MCF 10A (cell line): ENCODE measurements at regions not wholly inside any gene's neighbourhood (a gene's known extent, or its start where the extent isn't known, plus 50 kb on each side); places are given as distances from the start of the nearest gene placed in this dataset.

Experiments used
- BruUV-seq: library from RNA; stranded (reverse); fragments of 400-500 nt; replicated peaks from 2 replicates; lab custom pipeline; 2021; lab: Mats Ljungman, UMichigan
- CTCF ChIA-PET: fragments of 300-600 bp; sonication (Branson Sonifier 250); formaldehyde crosslinking; extraction: SDS; loops from one replicate; lab custom pipeline; 2021; ENCODE audit warnings: antibody characterized with exemption, inconsistent platforms; lab: Yijun Ruan, JAX
- POLR2A ChIA-PET: fragments of 300-600, 350-650 bp; sonication (Branson Sonifier 250); formaldehyde crosslinking; extraction: SDS; loops from one replicate; lab custom pipeline; 2020; ENCODE audit warnings: antibody characterized with exemption, inconsistent platforms; lab: Yijun Ruan, JAX
- DNase-seq: peaks from one replicate; pipeline ENCODE4 v3.0.0-alpha.2; 2018; ENCODE audit not compliant: unreplicated experiment
- H3K27ac Mint-ChIP-seq: one replicate; pipeline ENCODE4 v1.8.0; 2022; ENCODE audit warnings: mild to moderate bottlenecking, low read depth, mixed read lengths; ENCODE audit not compliant: unreplicated experiment
- H3K27me3 Mint-ChIP-seq: one replicate; pipeline ENCODE4 v1.8.0; 2022; ENCODE audit warnings: mixed read lengths; ENCODE audit not compliant: insufficient read depth, unreplicated experiment
- H3K36me3 Mint-ChIP-seq: one replicate; pipeline ENCODE4 v1.8.0; 2022; ENCODE audit warnings: mild to moderate bottlenecking, moderate library complexity, mixed read lengths; ENCODE audit not compliant: insufficient read depth, unreplicated experiment
- H3K4me1 Mint-ChIP-seq: one replicate; pipeline ENCODE4 v1.8.0; 2022; ENCODE audit warnings: mixed read lengths; ENCODE audit not compliant: insufficient read depth, unreplicated experiment
- H3K4me3 Mint-ChIP-seq: one replicate; pipeline ENCODE4 v1.8.0; 2022; ENCODE audit warnings: mild to moderate bottlenecking, moderate library complexity, mixed read lengths; ENCODE audit not compliant: unreplicated experiment
- H3K9me3 Mint-ChIP-seq: one replicate; pipeline ENCODE4 v1.8.0; 2022; ENCODE audit warnings: mixed read lengths; ENCODE audit not compliant: unreplicated experiment
- CTCF ChIP-seq: fragments of 200-600 bp; IDR thresholded peaks from one replicate; pipeline ENCODE4 v1.8.0; 2022; ENCODE audit warnings: antibody characterized with exemption, mild to moderate bottlenecking; ENCODE audit not compliant: unreplicated experiment
- intact Hi-C: fragments of 100-400 bp; cut with micrococcal nuclease; formaldehyde crosslinking; loops from 2 replicates; pipeline ENCODE4 v1.14.1; 2022

- DNase-seq: no peak
- peaks cover 13% of the 10 kb centered on the region for H3K9me3 Mint-ChIP-seq
Observed at GRCh38 chr5:125267636-125268248, 521.3 kb upstream of the ZNF608 start.

GRCh38 chr5:125269926-125270325 lies 523.5 kb upstream of the ZNF608 start:
- Mint-ChIP-seq H3K36me3 (no peaks in the 10 kb centered on the region), H3K4me1 (peaks cover 6% of the 10 kb centered on the region), H3K27me3 (no peaks in the 10 kb centered on the region), H3K4me3 (no peak overlapping the region), H3K27ac (no peak overlapping the region), H3K9me3 (peaks cover 11% of the 10 kb centered on the region)
- DNase-seq: no peak
- ChIA-PET POLR2A (no interaction called here), CTCF (interaction anchor here (0.7 kb wide), 1 partner anchor 531 kb away, joined by 3 read pairs; no protein-coding TSS in a partner anchor)
- no peak for TF ChIP-seq CTCF
- BruUV-seq: no TSS peak
- intact Hi-C loops: no loop called here

More at GRCh38 chr5:125267636-125268248, 521.3 kb upstream of the ZNF608 start:
- BruUV-seq: no TSS peak
- no peak for TF ChIP-seq CTCF
- H3K27ac Mint-ChIP-seq: no peak overlapping the region
- no peak overlapping the region for H3K4me3 Mint-ChIP-seq
- peaks cover 6% of the 10 kb centered on the region for H3K4me1 Mint-ChIP-seq
- ChIA-PET POLR2A (interaction anchor here (0.7 to 1.0 kb wide), 2 partner anchors 11 to 1288 kb away, joined by 3 to 4 read pairs; no protein-coding TSS in a partner anchor), CTCF (interaction anchor here (0.6 kb wide), 1 partner anchor 833 kb away, joined by 3 read pairs; no protein-coding TSS in a partner anchor)
- H3K27me3 Mint-ChIP-seq: no peaks in the 10 kb centered on the region
- H3K36me3 Mint-ChIP-seq: no peaks in the 10 kb centered on the region
- intact Hi-C loops: no loop called here

GRCh38 chr5:125272357-125272756 lies 525.9 kb upstream of the ZNF608 start:
- no TSS peak for BruUV-seq
- H3K4me3 Mint-ChIP-seq: no peak overlapping the region
- peaks cover 9% of the 10 kb centered on the region for H3K4me1 Mint-ChIP-seq
- ChIA-PET POLR2A (no interaction called here), CTCF (no interaction called here)
- no peak for TF ChIP-seq CTCF
- no peaks in the 10 kb centered on the region for H3K36me3 Mint-ChIP-seq
- no peak overlapping the region for H3K27ac Mint-ChIP-seq
- H3K9me3 Mint-ChIP-seq: peaks cover 5% of the 10 kb centered on the region
- intact Hi-C loops: no loop called here
- H3K27me3 Mint-ChIP-seq: no peaks in the 10 kb centered on the region
- DNase-seq: no peak

- Mint-ChIP-seq H3K27me3 (no peaks in the 10 kb centered on the region), H3K36me3 (no peaks in the 10 kb centered on the region), H3K4me3 (no peak overlapping the region), H3K4me1 (peaks cover 19% of the 10 kb centered on the region), H3K9me3 (peaks cover 5% of the 10 kb centered on the region), H3K27ac (no peak overlapping the region)
- intact Hi-C loops: no loop called here
- no TSS peak for BruUV-seq
- TF ChIP-seq CTCF: no peak
- no peak for DNase-seq
- ChIA-PET POLR2A (no interaction called here), CTCF (no interaction called here)
Observed at GRCh38 chr5:125274211-125274610, 527.8 kb upstream of the ZNF608 start.
